GM19395 (cell line): ENCODE measurements at regions not wholly inside any gene's neighbourhood (a gene's known extent, or its start where the extent isn't known, plus 50 kb on each side); places are given as distances from the start of the nearest gene placed in this dataset.

Experiments used
- ATAC-seq: cut with Tn5 transposase; IDR thresholded peaks from one replicate; pipeline ENCODE4 v1.9.1; 2021; ENCODE audit warnings: mild to moderate bottlenecking, moderate library complexity; ENCODE audit not compliant: unreplicated experiment

DNA sequence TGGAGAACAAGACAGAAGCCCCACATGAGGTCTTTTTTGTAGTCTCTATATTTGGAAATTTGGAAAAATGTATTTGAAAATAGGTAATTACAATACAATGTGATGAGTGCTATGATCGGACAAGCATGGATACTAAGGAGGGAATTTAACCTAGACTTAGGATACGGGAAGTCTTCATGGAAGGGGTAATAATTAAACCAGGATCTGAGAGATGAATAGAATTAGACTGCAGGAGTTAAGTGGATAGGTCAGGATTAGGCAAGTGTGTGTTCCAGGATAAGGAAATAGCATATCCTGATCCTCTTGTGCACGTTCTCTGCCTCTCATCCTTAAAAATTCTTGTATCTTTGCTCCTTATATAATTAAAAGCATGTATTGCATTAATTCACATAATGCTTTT lies 223.3 kb upstream of the PRICKLE1 start:
- no peak for ATAC-seq

DNA sequence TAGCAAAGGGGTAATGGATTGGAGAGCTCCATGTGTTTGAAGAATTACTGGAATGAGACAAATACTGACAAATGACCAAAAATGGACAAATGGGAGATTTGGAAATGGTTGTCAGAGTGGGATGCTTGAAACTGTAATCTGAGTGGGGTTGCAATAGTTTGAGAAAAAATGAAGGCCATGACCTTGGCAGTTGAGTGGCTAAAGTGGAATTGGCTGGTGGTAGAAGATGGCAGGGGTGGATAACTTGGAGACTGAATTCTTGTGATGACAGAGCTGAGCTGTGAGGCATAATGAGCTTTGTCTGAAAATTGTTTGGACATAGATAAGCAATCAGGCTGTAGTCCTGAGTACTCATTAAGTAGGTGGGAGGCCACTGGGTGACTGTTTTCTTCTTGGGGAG lies 222.5 kb upstream of the PRICKLE1 start:
- ATAC-seq, result no peak

- no peak for ATAC-seq
These were observed 220.5 kb upstream of the PRICKLE1 start for GRCh38 chr12:42810006-42810405.

- no peak for ATAC-seq
These were observed 219.7 kb upstream of the PRICKLE1 start for GRCh38 chr12:42809226-42809625.

DNA sequence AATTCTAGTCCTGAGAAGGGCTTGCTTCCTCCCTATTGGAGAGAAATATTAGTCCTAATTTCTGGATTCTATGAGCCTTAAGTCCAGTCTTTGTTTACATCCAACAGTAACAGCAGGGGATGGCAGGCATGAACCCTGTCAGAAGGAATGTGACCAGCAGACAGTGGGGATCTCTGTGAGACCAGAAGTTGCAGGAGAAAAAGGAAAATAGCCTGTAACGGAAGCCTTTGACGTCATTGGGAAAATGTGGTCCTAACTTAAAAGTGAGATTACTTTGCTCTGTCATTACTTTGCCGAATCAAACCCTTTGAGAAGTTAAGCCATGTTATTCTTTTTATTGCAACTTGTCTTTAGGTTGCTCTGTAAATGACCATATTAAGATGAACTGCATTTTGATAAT lies 218.2 kb upstream of the PRICKLE1 start:
- ATAC-seq, result no peak

DNA sequence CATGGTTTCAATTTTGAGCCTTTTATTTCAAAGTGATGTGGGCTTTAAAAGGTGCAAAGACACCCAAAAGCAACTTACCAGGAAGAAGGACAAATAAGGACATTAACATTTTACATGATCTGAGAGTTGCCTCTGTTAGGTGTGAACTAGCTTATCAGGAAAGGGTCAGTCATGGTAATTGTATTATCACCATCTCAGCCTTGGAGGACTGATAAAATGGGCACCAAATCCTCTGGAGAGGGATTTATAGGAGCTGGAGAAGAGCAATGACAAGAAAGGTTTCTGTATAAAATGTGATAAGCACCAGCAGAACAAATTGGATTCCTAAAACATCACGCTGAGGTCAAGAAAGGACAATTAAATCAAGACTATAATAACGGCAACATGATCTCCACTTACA lies 217.7 kb upstream of the PRICKLE1 start:
- no peak for ATAC-seq

DNA sequence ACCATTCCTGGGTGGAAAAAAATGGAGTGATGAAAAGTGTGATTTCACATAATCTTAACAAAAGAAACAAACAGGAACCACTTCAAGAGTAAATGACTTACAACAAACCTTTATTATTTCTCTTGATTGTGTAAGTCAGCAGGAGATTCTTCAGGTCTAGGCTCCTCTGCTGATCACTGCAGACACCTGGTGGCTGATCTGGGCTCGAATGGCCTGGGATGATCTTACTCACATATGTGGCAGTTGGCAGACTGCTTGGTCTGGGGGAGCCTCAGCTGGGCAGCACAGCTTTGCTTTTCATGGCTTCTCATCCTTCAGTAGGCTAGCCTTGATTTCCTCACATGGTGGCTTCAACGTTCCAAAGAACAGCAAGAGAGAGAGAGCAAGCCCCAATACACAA lies 215.4 kb upstream of the PRICKLE1 start:
- no peak for ATAC-seq

- ATAC-seq, result no peak
These were observed 213.2 kb upstream of the PRICKLE1 start for GRCh38 chr12:42802785-42803189.

DNA sequence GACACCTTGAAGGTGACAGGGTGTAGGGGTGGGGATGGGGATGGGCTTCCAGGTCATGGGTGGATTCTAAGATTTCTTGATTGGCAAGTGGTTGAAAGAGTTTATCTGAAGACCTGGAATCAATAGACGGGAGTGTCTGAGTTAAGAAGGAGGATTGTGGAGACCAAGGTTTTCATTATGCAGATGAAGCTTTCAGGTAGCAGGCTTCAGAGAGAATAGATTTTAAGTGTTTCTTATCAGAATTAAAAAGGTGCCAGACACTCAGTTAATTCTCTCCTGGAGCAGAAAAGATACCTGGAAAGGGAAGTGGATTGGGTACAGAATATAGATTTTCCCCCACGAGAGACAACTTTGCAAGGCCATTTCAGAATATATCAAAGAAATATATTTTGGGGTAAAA lies 211.7 kb upstream of the PRICKLE1 start:
- ATAC-seq, result no peak

DNA sequence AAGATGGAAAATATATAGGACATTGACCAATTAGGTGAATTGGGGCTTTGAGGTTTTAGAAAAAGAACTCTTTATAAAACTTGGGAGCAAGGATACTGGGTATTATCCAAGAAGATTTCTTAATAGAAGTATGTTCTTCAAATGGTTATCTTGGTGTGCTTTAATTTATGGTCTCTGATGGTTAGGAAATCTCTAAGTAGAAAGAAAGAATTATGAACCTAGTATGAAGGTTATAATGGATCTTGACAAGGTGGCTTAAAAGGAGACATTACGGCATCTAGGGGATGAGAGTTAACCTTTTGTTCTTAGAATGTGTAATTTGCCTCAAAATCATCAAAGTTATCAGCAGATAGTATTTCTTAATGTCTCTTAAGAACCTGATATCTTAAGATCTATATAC lies 210.4 kb upstream of the PRICKLE1 start:
- no peak for ATAC-seq

- no peak for ATAC-seq
These were observed 209.4 kb upstream of the PRICKLE1 start for GRCh38 chr12:42798811-42799438.

GRCh38 chr12:42794806-42795205 lies 205.3 kb upstream of the PRICKLE1 start:
- no peak for ATAC-seq

DNA sequence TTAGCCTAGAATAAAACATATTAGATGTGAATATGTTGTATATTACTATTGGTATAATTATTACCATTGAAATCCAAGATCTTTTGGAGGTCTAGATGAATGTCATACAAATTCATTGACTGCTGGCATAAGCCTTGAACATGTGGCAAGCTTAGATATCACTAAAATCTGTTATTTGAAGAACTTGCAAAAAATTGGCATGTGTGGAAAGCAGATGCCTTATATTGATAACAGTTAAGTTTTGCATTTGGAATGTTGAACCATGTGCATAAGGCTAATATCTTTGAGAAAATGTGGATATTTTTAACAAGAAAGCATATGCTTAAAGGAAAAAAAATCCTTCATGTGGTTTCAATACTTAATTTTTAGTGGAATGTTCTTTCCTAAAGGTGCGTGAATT lies 203.6 kb upstream of the PRICKLE1 start:
- ATAC-seq, result no peak

- ATAC-seq, result no peak
These were observed 202.7 kb upstream of the PRICKLE1 start for GRCh38 chr12:42792265-42792664.

DNA sequence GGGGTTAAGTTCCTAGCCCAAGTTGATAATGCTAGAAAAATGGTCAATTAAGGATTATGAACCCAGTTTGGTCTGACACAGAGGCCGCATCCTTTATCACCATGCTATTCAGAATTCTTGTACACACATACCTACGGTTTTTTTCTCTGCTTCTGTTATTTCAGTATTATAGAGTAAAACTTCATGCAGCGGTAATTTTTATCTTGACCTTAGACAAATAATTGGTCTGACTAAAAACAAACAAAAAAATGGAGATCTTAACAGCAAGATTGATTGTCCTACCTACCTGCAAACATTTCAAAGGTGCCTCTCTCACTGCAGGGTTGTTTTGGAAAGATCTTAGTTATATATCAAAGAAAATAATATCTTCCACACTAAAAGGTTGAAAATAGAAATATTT lies 201.9 kb upstream of the PRICKLE1 start:
- ATAC-seq, result no peak

DNA sequence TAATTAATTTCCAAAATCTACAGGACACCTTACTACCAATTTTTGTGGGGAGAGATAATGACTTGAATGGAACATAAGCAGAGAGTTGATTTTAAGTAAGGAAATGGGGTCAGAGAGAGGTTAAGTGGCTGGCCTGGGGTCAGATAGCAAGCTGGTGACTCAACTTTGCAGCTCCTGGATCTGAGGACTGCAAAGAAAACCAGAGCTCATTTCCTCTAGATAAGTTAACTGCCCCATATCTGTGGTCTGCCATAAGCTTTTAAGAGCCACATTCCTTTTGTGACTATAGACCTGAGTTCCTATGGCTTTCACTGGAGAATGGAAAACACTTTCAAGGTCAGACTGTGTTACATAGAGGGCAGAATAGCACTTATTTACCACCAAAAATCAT lies 201.2 kb upstream of the PRICKLE1 start:
- no peak for ATAC-seq

GRCh38 chr12:42789808-42790760 lies 200.5 kb upstream of the PRICKLE1 start:
- ATAC-seq, result no peak

GRCh38 chr12:42786400-42787148 lies 197.0 kb upstream of the PRICKLE1 start:
- no peak for ATAC-seq

GRCh38 chr12:42785944-42786343 lies 196.4 kb upstream of the PRICKLE1 start:
- no peak for ATAC-seq

GRCh38 chr12:42780671-42781070 lies 191.1 kb upstream of the PRICKLE1 start:
- no peak for ATAC-seq

DNA sequence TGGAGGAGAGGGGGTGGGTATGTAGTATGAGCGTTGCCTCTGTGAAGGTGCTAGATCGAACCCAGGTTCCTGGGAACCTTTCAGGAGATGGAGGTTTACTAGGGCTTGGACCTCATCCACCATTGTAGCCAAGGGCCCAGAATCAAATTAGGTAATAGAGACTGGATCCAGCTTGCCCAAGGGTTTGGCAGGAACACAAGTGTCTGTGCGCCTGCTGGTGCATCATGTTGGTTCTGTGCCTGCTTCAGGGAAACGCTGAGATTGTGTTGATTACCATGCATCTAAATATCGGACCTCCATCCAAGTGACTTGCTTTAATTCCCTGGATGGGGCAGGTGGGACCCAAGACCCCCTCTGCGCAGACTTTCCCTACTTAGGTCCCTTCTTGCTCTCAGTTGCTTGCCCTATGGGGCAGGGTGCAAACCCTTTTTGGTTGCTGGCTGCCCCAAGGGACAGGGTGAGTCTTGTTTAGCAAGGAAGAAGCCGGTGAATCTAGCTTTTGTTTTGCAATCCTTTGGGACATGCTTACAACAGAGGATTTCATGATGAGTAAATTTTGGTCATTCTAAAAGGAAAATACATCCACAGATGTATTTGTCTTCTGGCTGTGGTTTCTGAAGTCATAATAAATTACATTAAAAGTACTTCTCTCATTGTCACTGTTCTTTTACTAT lies 189.8 kb upstream of the PRICKLE1 start:
- no peak for ATAC-seq
